HCT116 (cell line): ENCODE measurements at regions not wholly inside any gene's neighbourhood (a gene's known extent, or its start where the extent isn't known, plus 50 kb on each side); places are given as distances from the start of the nearest gene placed in this dataset.

ENCODE experiments used
- ATAC-seq: fragments of 200-7000 bp; cut with Tn5 transposase; 2 replicates; pipeline ENCODE4 v1.9.1; 2020; ENCODE audit warnings: mild to moderate bottlenecking, moderate library complexity
- BruUV-seq: library from RNA; stranded (reverse); fragments of 400-500 nt; replicated peaks from 2 replicates; lab custom pipeline; 2021; lab: Mats Ljungman, UMichigan
- CTCF ChIA-PET: fragments of 300-600 bp; sonication (Branson Sonifier 250); formaldehyde crosslinking; loops from one replicate; lab custom pipeline; 2021; ENCODE audit warnings: antibody characterized with exemption; lab: Charles Lee
- POLR2A ChIA-PET: fragments of 300-600, 350-600 bp; sonication (Branson Sonifier 250); formaldehyde crosslinking; loops from one replicate; lab custom pipeline; 2021; ENCODE audit warnings: antibody characterized with exemption; lab: Charles Lee
- RAD21 ChIA-PET, 2 experiments: fragments of 300-600 bp; sonication (Branson Sonifier 250); formaldehyde crosslinking; loops; one replicate each; lab custom pipeline; 2023; ENCODE audit warnings: low total read pairs in 2 of 2; ENCODE audit not compliant: uncharacterized antibody in 2 of 2, unreplicated experiment in 2 of 2, low non-redundant PET in 1 of 2; lab: Charles Lee
- DNase-seq: peaks from one replicate; pipeline ENCODE4 v3.0.0-alpha.2; 2010; ENCODE audit warnings: low read depth, low spot score
- H2AFZ ChIP-seq: fragments of 200-600 bp; shearing (Covaris generic), sonication (generic); 2 replicates; pipeline ENCODE4 v1.6.1; 2017; ENCODE audit warnings: low read depth, mixed run types, mixed read lengths, antibody characterized with exemption, low read length; ENCODE audit not compliant: poor library complexity, severe bottlenecking
- H3K27ac ChIP-seq: 2 replicates; pipeline ENCODE4 v1.5.1; 2012; ENCODE audit warnings: low read depth, low read length
- H3K27me3 ChIP-seq: fragments of 200-600 bp; sonication (generic); 2 replicates; pipeline ENCODE4 v1.6.1; 2016; ENCODE audit warnings: mixed run types, low read length, mixed read lengths; ENCODE audit not compliant: insufficient read depth
- H3K36me3 ChIP-seq, 2 experiments: fragments of 200-500 bp in 1 of 2; fragments of 200-600 bp in 1 of 2; sonication (Bioruptor generic) in 1 of 2; sonication (generic) in 1 of 2; 2 replicates each; pipeline versions ENCODE4 v1.5.1 to v1.6.1; 2014 to 2016; ENCODE audit warnings: low read length in 2 of 2, inconsistent platforms in 1 of 2, mixed read lengths in 1 of 2, mixed run types in 1 of 2; ENCODE audit not compliant: insufficient read depth in 2 of 2, control insufficient read depth in 1 of 2
- H3K4me1 ChIP-seq, 2 experiments: fragments of 200-600 bp in 1 of 2; sonication (generic) in 1 of 2; 2 replicates each; pipeline versions ENCODE4 v1.5.1 to v1.6.1; 2012 to 2017; ENCODE audit warnings: low read length in 2 of 2, inconsistent platforms in 1 of 2, mild to moderate bottlenecking in 1 of 2, mixed read lengths in 1 of 2, mixed run types in 1 of 2, moderate library complexity in 1 of 2; ENCODE audit not compliant: insufficient read depth in 2 of 2, control insufficient read depth in 1 of 2
- H3K4me2 ChIP-seq: fragments of 200-600 bp; sonication (generic); 2 replicates; pipeline ENCODE4 v1.6.1; 2017; ENCODE audit warnings: mixed run types, low read length, mixed read lengths
- H3K4me3 ChIP-seq, 2 experiments: fragments of 200-600 bp in 1 of 2; sonication (generic) in 1 of 2; replicated peaks in 1 of 2; 2 replicates each; pipeline ENCODE4 v1.5.1; 2011 to 2016; ENCODE audit warnings: low read length in 2 of 2, control low read depth in 1 of 2, low read depth in 1 of 2, mild to moderate bottlenecking in 1 of 2, mixed read lengths in 1 of 2, mixed run types in 1 of 2
- H3K79me2 ChIP-seq: fragments of 200-600 bp; sonication (generic); 2 replicates; pipeline ENCODE4 v1.6.1; 2017; ENCODE audit warnings: mild to moderate bottlenecking, mixed run types, low read length, moderate library complexity, mixed read lengths; ENCODE audit not compliant: insufficient read depth
- H3K9ac ChIP-seq: fragments of 200-600 bp; sonication (generic); 2 replicates; pipeline ENCODE4 v1.6.1; 2016; ENCODE audit warnings: low read length, mixed read lengths
- H3K9me2 ChIP-seq: fragments of 200-600 bp; sonication (generic), shearing (Covaris generic); 2 replicates; pipeline ENCODE4 v1.6.1; 2017; ENCODE audit warnings: mixed run types, mild to moderate bottlenecking, moderate library complexity; ENCODE audit not compliant: insufficient read depth
- H3K9me3 ChIP-seq, 2 experiments: fragments of 200-500 bp in 1 of 2; fragments of 200-600 bp in 1 of 2; sonication (Bioruptor generic) in 1 of 2; sonication (generic) in 1 of 2; 2 replicates each; pipeline ENCODE4 v1.6.1; 2014 to 2017; ENCODE audit warnings: low read length in 2 of 2, mixed read lengths in 2 of 2, inconsistent platforms in 1 of 2, low read depth in 1 of 2, mild to moderate bottlenecking in 1 of 2, mixed run types in 1 of 2, moderate library complexity in 1 of 2; ENCODE audit not compliant: control insufficient read depth in 1 of 2, insufficient read depth in 1 of 2
- H4K20me1 ChIP-seq: fragments of 200-600 bp; sonication (generic), shearing (Covaris generic); 2 replicates; pipeline ENCODE4 v1.6.1; 2017; ENCODE audit warnings: mixed run types, mild to moderate bottlenecking, moderate library complexity; ENCODE audit not compliant: insufficient read depth
- CBX3 ChIP-seq: IDR thresholded peaks from 2 replicates; pipeline ENCODE4 v1.6.1; 2012; ENCODE audit warnings: low read depth
- CTCF ChIP-seq, 3 experiments: fragments of 200-600 bp in 1 of 3; sonication (generic) in 1 of 3; IDR thresholded peaks in 2 of 3; conservative IDR thresholded peaks in 1 of 3; 2 replicates each; pipeline ENCODE4 v1.5.1; 2012 to 2017; ENCODE audit warnings: low read depth in 2 of 3, low read length in 2 of 3, antibody characterized with exemption in 1 of 3, borderline replicate concordance in 1 of 3, control low read depth in 1 of 3, mild to moderate bottlenecking in 1 of 3, mixed read lengths in 1 of 3, mixed run types in 1 of 3, moderate library complexity in 1 of 3; ENCODE audit not compliant: insufficient read depth in 1 of 3
- ELF1 ChIP-seq: IDR thresholded peaks from 2 replicates; pipeline ENCODE4 v1.6.1; 2012; ENCODE audit warnings: low read depth, borderline replicate concordance
- FOSL1 ChIP-seq: IDR thresholded peaks from 2 replicates; pipeline ENCODE4 v1.6.1; 2012; ENCODE audit warnings: low read depth
- POLR2AphosphoS5 ChIP-seq: IDR thresholded peaks from 2 replicates; pipeline ENCODE4 v1.6.1; 2011; ENCODE audit warnings: mild to moderate bottlenecking, low read depth, low read length, moderate library complexity
- REST ChIP-seq: IDR thresholded peaks from 2 replicates; pipeline ENCODE4 v1.6.1; 2012; ENCODE audit warnings: low read depth
- SIN3A ChIP-seq: IDR thresholded peaks from 2 replicates; pipeline ENCODE4 v1.6.1; 2012; ENCODE audit warnings: low read depth
- SRF ChIP-seq: IDR thresholded peaks from 2 replicates; pipeline ENCODE4 v1.6.1; 2012; ENCODE audit warnings: low read depth
- YY1 ChIP-seq: IDR thresholded peaks from 2 replicates; pipeline ENCODE4 v1.6.1; 2011; ENCODE audit warnings: low read length, low read depth, moderate library complexity, mild to moderate bottlenecking; ENCODE audit not compliant: insufficient replicate concordance; ENCODE audit errors: extremely low read depth
- ZFX ChIP-seq: fragments of 450-650 bp; IDR thresholded peaks from 2 replicates; pipeline ENCODE4 v1.6.1; 2017
- intact Hi-C: fragments of 100-400 bp; cut with micrococcal nuclease; formaldehyde crosslinking; loops from 2 replicates; pipeline ENCODE4 v1.10.0; 2022

GRCh38 chr6:73965539-73966029 is 269.6 kb downstream of the CD109 start:
- no TSS peak for BruUV-seq
- H4K20me1 ChIP-seq: no peaks in the 10 kb centered on the region
- H3K9me2 ChIP-seq: no peaks in the 10 kb centered on the region
- no peak overlapping the region for H3K9ac ChIP-seq
- intact Hi-C loops: no loop called here
- H3K4me3 ChIP-seq: no peak overlapping the region
- peaks cover 0 to 5% of the 10 kb centered on the region in 2 experiments; a peak in 2 of 4 replicates for H3K4me1 ChIP-seq
- ATAC-seq (no peak), DNase-seq (no peak)
- no peaks in the 10 kb centered on the region for H3K27me3 ChIP-seq
- no peaks in the 10 kb centered on the region for H3K79me2 ChIP-seq
- CTCF ChIA-PET: no interaction called here
- no peak overlapping the region for H3K4me2 ChIP-seq
- no peaks in the 10 kb centered on the region for H3K9me3 ChIP-seq
- no peak overlapping the region for H3K27ac ChIP-seq
- TF ChIP-seq YY1: no peak
- no peak for TF ChIP-seq CBX3
- H2AFZ ChIP-seq: no peak overlapping the region
- RAD21 ChIA-PET: interaction anchor here in 1 of 2 experiments (0.7 kb wide), 1 partner anchor 19 kb away, joined by 3 read pairs; no protein-coding TSS in a partner anchor
- POLR2A ChIA-PET: no interaction called here
- H3K36me3 ChIP-seq: no peaks in the 10 kb centered on the region

- no peak overlapping the region for H3K9ac ChIP-seq
- H3K9me2 ChIP-seq: no peaks in the 10 kb centered on the region
- no peaks in the 10 kb centered on the region for H3K4me1 ChIP-seq
- ChIA-PET POLR2A (interaction anchor here (0.6 kb wide), 1 partner anchor 1790 kb away, joined by 4 read pairs; no protein-coding TSS in a partner anchor), CTCF (interaction anchor here (1.5 kb wide), 1 partner anchor 1245 kb away, joined by 4 read pairs; no protein-coding TSS in a partner anchor), RAD21 (no interaction called here)
- H3K4me2 ChIP-seq: no peak overlapping the region
- no peaks in the 10 kb centered on the region for H3K27me3 ChIP-seq
- no peaks in the 10 kb centered on the region for H3K36me3 ChIP-seq
- no TSS peak for BruUV-seq
- TF ChIP-seq POLR2AphosphoS5 (no peak), SIN3A (no peak), CBX3 (no peak), ELF1 (no peak), ZFX (no peak), REST (no peak), FOSL1 (no peak), CTCF (IDR thresholded peaks at IDR 0.05 in 2 of 3, conservative IDR thresholded peaks at IDR 0.05 in 1 of 3; ENCODE audit: borderline replicate concordance in 1 of 3, insufficient read depth in 1 of 3, low read depth in 2 of 3, low read length in 2 of 3) (no peak), SRF (no peak)
- DNase-seq (no peak), ATAC-seq (no peak)
- H3K79me2 ChIP-seq: no peaks in the 10 kb centered on the region
- no peaks in the 10 kb centered on the region for H3K9me3 ChIP-seq
- H2AFZ ChIP-seq: no peak overlapping the region
- no peak overlapping the region for H3K4me3 ChIP-seq
- no peaks in the 10 kb centered on the region for H4K20me1 ChIP-seq
- intact Hi-C loops: no loop called here
- no peak overlapping the region for H3K27ac ChIP-seq
Measured at GRCh38 chr6:73964241-73964854, 268.3 kb downstream of the CD109 start.
